H9 (cell line): ENCODE measurements at regions not wholly inside any gene's neighbourhood (a gene's known extent, or its start where the extent isn't known, plus 50 kb on each side); places are given as distances from the start of the nearest gene placed in this dataset.

Experiments used
- DNase-seq: peaks from one replicate; pipeline ENCODE4 v3.0.0-alpha.2; 2017
- H2AFZ ChIP-seq: one replicate; pipeline ENCODE4 v1.6.1; 2013; ENCODE audit warnings: mild to moderate bottlenecking, low read length, control low read depth, moderate library complexity
- H2AK5ac ChIP-seq: 2 replicates; pipeline ENCODE4 v1.6.1; 2013; ENCODE audit warnings: low read length, control low read depth, mixed read lengths; ENCODE audit not compliant: insufficient read length
- H2BK120ac ChIP-seq: one replicate; pipeline ENCODE4 v1.6.1; 2013; ENCODE audit warnings: low read depth, mild to moderate bottlenecking, low read length, control low read depth, inconsistent platforms; ENCODE audit not compliant: poor library complexity, severe bottlenecking
- H2BK12ac ChIP-seq: 2 replicates; pipeline ENCODE4 v1.6.1; 2013; ENCODE audit warnings: low read length, control low read depth, mixed read lengths, low read depth; ENCODE audit not compliant: insufficient read length
- H2BK15ac ChIP-seq: 2 replicates; pipeline ENCODE4 v1.6.1; 2013; ENCODE audit warnings: low read depth, low read length, control low read depth
- H2BK20ac ChIP-seq: one replicate; pipeline ENCODE4 v1.6.1; 2013; ENCODE audit warnings: low read depth, mild to moderate bottlenecking, low read length, control low read depth, inconsistent platforms; ENCODE audit not compliant: poor library complexity, severe bottlenecking
- H2BK5ac ChIP-seq: 2 replicates; pipeline ENCODE4 v1.6.1; 2013; ENCODE audit warnings: low read length, control low read depth, mixed read lengths; ENCODE audit not compliant: insufficient read length
- H3K14ac ChIP-seq: 2 replicates; pipeline ENCODE4 v1.6.1; 2013; ENCODE audit warnings: low read length, control low read depth; ENCODE audit not compliant: insufficient read depth
- H3K18ac ChIP-seq: 2 replicates; pipeline ENCODE4 v1.6.1; 2013; ENCODE audit warnings: low read depth, mild to moderate bottlenecking, mixed read lengths, low read length, control low read depth; ENCODE audit not compliant: insufficient read length
- H3K23ac ChIP-seq: 2 replicates; pipeline ENCODE4 v1.6.1; 2013; ENCODE audit warnings: low read length, control low read depth, mixed read lengths, low read depth; ENCODE audit not compliant: insufficient read length
- H3K23me2 ChIP-seq: 2 replicates; pipeline ENCODE4 v1.6.1; 2013; ENCODE audit warnings: low read depth, mild to moderate bottlenecking, mixed read lengths, low read length, control low read depth; ENCODE audit not compliant: insufficient read length, poor library complexity, severe bottlenecking
- H3K27ac ChIP-seq: 2 replicates; pipeline ENCODE4 v1.5.1; 2013; ENCODE audit warnings: low read length, control low read depth, mixed read lengths, low read depth; ENCODE audit not compliant: insufficient read length
- H3K27me3 ChIP-seq: 2 replicates; pipeline ENCODE4 v1.6.1; 2013; ENCODE audit warnings: low read length, control low read depth, inconsistent platforms; ENCODE audit not compliant: insufficient read depth
- H3K4ac ChIP-seq: 2 replicates; pipeline ENCODE4 v1.6.1; 2013; ENCODE audit warnings: low read depth, mild to moderate bottlenecking, control low read depth, inconsistent platforms, low read length, moderate library complexity
- H3K4me1 ChIP-seq: 2 replicates; pipeline ENCODE4 v1.6.1; 2013; ENCODE audit warnings: low read length, control low read depth, inconsistent platforms; ENCODE audit not compliant: insufficient read depth
- H3K4me2 ChIP-seq: 2 replicates; pipeline ENCODE4 v1.6.1; 2013; ENCODE audit warnings: low read length, control low read depth, mixed read lengths; ENCODE audit not compliant: insufficient read length, insufficient read depth
- H3K56ac ChIP-seq: 2 replicates; pipeline ENCODE4 v1.6.1; 2013; ENCODE audit warnings: low read depth, mild to moderate bottlenecking, mixed read lengths, low read length, control low read depth; ENCODE audit not compliant: insufficient read length
- H3K79me1 ChIP-seq: 2 replicates; pipeline ENCODE4 v1.6.1; 2013; ENCODE audit warnings: low read depth, mild to moderate bottlenecking, moderate library complexity, low read length, control low read depth, inconsistent platforms; ENCODE audit not compliant: insufficient read depth, poor library complexity, severe bottlenecking
- H3K79me2 ChIP-seq: 2 replicates; pipeline ENCODE4 v1.6.1; 2013; ENCODE audit warnings: low read length, control low read depth, inconsistent platforms; ENCODE audit not compliant: insufficient read depth
- H3K9ac ChIP-seq: 2 replicates; pipeline ENCODE4 v1.6.1; 2013; ENCODE audit warnings: low read length, control low read depth, mixed read lengths; ENCODE audit not compliant: insufficient read length; ENCODE audit errors: extremely low read depth
- H3K9me3 ChIP-seq: one replicate; pipeline ENCODE4 v1.6.1; 2013; ENCODE audit warnings: low read depth, low read length, inconsistent platforms; ENCODE audit not compliant: control insufficient read depth
- H3T11ph ChIP-seq: one replicate; pipeline ENCODE4 v1.6.1; 2013; ENCODE audit warnings: mild to moderate bottlenecking, low read length, control low read depth, inconsistent platforms
- H4K20me1 ChIP-seq: one replicate; pipeline ENCODE4 v1.6.1; 2013; ENCODE audit not compliant: control insufficient read depth, insufficient read length, insufficient read depth
- H4K5ac ChIP-seq: 2 replicates; pipeline ENCODE4 v1.6.1; 2013; ENCODE audit warnings: low read depth, mild to moderate bottlenecking, mixed read lengths, low read length, control low read depth; ENCODE audit not compliant: insufficient read length
- H4K8ac ChIP-seq: replicated peaks from 2 replicates; pipeline ENCODE4 v1.6.1; 2013; ENCODE audit warnings: low read length, control low read depth, mixed read lengths, low read depth; ENCODE audit not compliant: insufficient read length
- H4K91ac ChIP-seq: 2 replicates; pipeline ENCODE4 v1.6.1; 2013; ENCODE audit warnings: low read depth, mild to moderate bottlenecking, moderate library complexity, mixed read lengths, low read length, control low read depth; ENCODE audit not compliant: insufficient read length
- H3K27ac Mint-ChIP-seq, 3 experiments: 2 replicates in 2 of 3; 3 replicates in 1 of 3; pipeline ENCODE4 v1.8.0; 2020 to 2021; ENCODE audit warnings: mixed read lengths in 3 of 3, mild to moderate bottlenecking in 1 of 3, moderate library complexity in 1 of 3
- H3K27me3 Mint-ChIP-seq: 2 replicates; pipeline ENCODE4 v1.8.0; 2021; ENCODE audit warnings: low read depth, mild to moderate bottlenecking, moderate library complexity, mixed read lengths
- H3K36me3 Mint-ChIP-seq, 3 experiments: 2 replicates in 2 of 3; 3 replicates in 1 of 3; pipeline ENCODE4 v1.8.0; 2020 to 2021; ENCODE audit warnings: low read depth in 3 of 3, mixed read lengths in 3 of 3; ENCODE audit not compliant: insufficient read depth in 1 of 3
- H3K4me1 Mint-ChIP-seq, 2 experiments: 2 replicates each; pipeline ENCODE4 v1.8.0; 2020; ENCODE audit warnings: mixed read lengths in 2 of 2
- H3K4me3 Mint-ChIP-seq, 2 experiments: 2 replicates in 1 of 2; 3 replicates in 1 of 2; pipeline ENCODE4 v1.8.0; 2020 to 2021; ENCODE audit warnings: mild to moderate bottlenecking in 2 of 2, mixed read lengths in 2 of 2, moderate library complexity in 1 of 2
- H3K9me3 Mint-ChIP-seq, 2 experiments: 2 replicates in 1 of 2; 3 replicates in 1 of 2; pipeline ENCODE4 v1.8.0; 2020; ENCODE audit warnings: mild to moderate bottlenecking in 2 of 2, mixed read lengths in 2 of 2, moderate library complexity in 1 of 2
- CTCF ChIP-seq: fragments of 200-600 bp; sonication (generic); conservative IDR thresholded peaks from 3 replicates; pipeline ENCODE4 v1.8.0; 2021; ENCODE audit warnings: antibody characterized with exemption, mild to moderate bottlenecking
- WGBS: extraction: QIAGEN DNeasy Blood & Tissue Kit; methylation state at CpG from one replicate; pipeline ENCODE4 v1.1.7; 2013; ENCODE audit warnings: missing lambda C conversion rate, low lambda C conversion rate, mixed read lengths; ENCODE audit not compliant: insufficient read length; ENCODE audit errors: extremely low coverage; 5-methylcytosine and 5-hydroxymethylcytosine counted together

GRCh38 chr7:106462914-106463482 lies 178.2 kb upstream of the NAMPT start:
- no peak for DNase-seq
- Histone ChIP-seq H3K4me1 (no peaks in the 10 kb centered on the region; the same call in 1 of the 2 replicates), H2BK120ac (no peak overlapping the region), H2AK5ac (no peak overlapping the region), H3K27ac (no peak overlapping the region), H2BK12ac (no peak overlapping the region), H3K9me3 (no peaks in the 10 kb centered on the region), H4K5ac (no peak overlapping the region), H2BK15ac (no peak overlapping the region), H4K8ac (no peak overlapping the region), H2BK5ac (no peak overlapping the region), H3K27me3 (no peaks in the 10 kb centered on the region; the same call in 1 of the 2 replicates), H3K14ac (no peak overlapping the region), H3K4ac (no peak overlapping the region), H4K91ac (no peak overlapping the region), H3K23me2 (no peaks in the 10 kb centered on the region), H3K18ac (no peak overlapping the region), H2AFZ (no peak overlapping the region), H3K79me1 (no peaks in the 10 kb centered on the region), H3K23ac (no peak overlapping the region), H4K20me1 (no peaks in the 10 kb centered on the region), H3K9ac (no peak overlapping the region), H3K4me2 (no peak overlapping the region), H3K79me2 (no peaks in the 10 kb centered on the region), H3T11ph (no peak overlapping the region), H2BK20ac (no peak overlapping the region), H3K56ac (no peak overlapping the region)
- TF ChIP-seq CTCF = no peak
- Mint-ChIP-seq H3K27me3 (peaks cover 2% of the 10 kb centered on the region; the same call in 1 of the 2 replicates), H3K4me1 (peaks cover 24 to 29% of the 10 kb centered on the region in 2 experiments), H3K4me3 (no peak overlapping the region), H3K36me3 (peaks cover 2 to 22% (median 2%) of the 10 kb centered on the region in 3 experiments; a peak in 6 of 7 replicates), H3K9me3 (peaks cover 17 to 24% of the 10 kb centered on the region in 2 experiments), H3K27ac (no peak overlapping the region)
- WGBS = no CpG with 5 or more reads among the region's 3 CpGs
